ENCODE measurements at regions not wholly inside any gene's neighbourhood (a gene's known extent, or its start where the extent isn't known, plus 50 kb on each side); places are given as distances from the start of the nearest gene placed in this dataset.
"Not testable (repeated sequence)": the region's sequence is repeated elsewhere in the genome, so short reads cannot be mapped to it uniquely, and the experiment has no call there.

GRCh38 chr11:128053981-128054931 is 533.1 kb downstream of the ETS1 start:
- FAIRE-seq: no peak

GRCh38 chr11:128052912-128053641 is 534.3 kb downstream of the ETS1 start:
- DNase-seq (ENCODE audit: insufficient read length, low spot score) (no peak), FAIRE-seq (no peak)

More at GRCh38 chr11:128053981-128054931, 533.1 kb downstream of the ETS1 start:
- no peak for DNase-seq (ENCODE audit: insufficient read length, low spot score)

- no peak for FAIRE-seq
- DNase-seq (ENCODE audit: insufficient read length, low spot score): no peak
Measured at GRCh38 chr11:128048121-128048520, 539.2 kb downstream of the ETS1 start.

- no peak for FAIRE-seq
- DNase-seq (ENCODE audit: insufficient read length, low spot score): no peak
Measured at GRCh38 chr11:128047026-128047425, 540.3 kb downstream of the ETS1 start.

- no peak for FAIRE-seq
- no peak for DNase-seq (ENCODE audit: insufficient read length, low spot score)
Measured at GRCh38 chr11:128046213-128046612, 541.1 kb downstream of the ETS1 start.

- FAIRE-seq (no peak), DNase-seq (ENCODE audit: insufficient read length, low spot score) (no peak)
Measured at GRCh38 chr11:128045094-128045725, 542.1 kb downstream of the ETS1 start.

- DNase-seq (ENCODE audit: insufficient read length, low spot score) (no peak), FAIRE-seq (no peak)
Measured at GRCh38 chr11:128042290-128042751, 545.0 kb downstream of the ETS1 start.

- FAIRE-seq: no peak
- no peak for DNase-seq (ENCODE audit: insufficient read length, low spot score)
Measured at GRCh38 chr11:128040603-128041002, 546.8 kb downstream of the ETS1 start.

GRCh38 chr11:128039140-128040021 is 548.0 kb downstream of the ETS1 start:
- FAIRE-seq: no peak
- DNase-seq (ENCODE audit: insufficient read length, low spot score): no peak

- DNase-seq (ENCODE audit: insufficient read length, low spot score) (no peak), FAIRE-seq (no peak)
Measured at GRCh38 chr11:128036556-128037093, 550.7 kb downstream of the ETS1 start.

- DNase-seq (ENCODE audit: insufficient read length, low spot score) (no peak), FAIRE-seq (no peak)
Measured at GRCh38 chr11:128036006-128036405, 551.4 kb downstream of the ETS1 start.

GRCh38 chr11:128031538-128032134 is 555.7 kb downstream of the ETS1 start:
- not testable (repeated sequence) for FAIRE-seq; DNase-seq (ENCODE audit: insufficient read length, low spot score)

- FAIRE-seq (no peak), DNase-seq (ENCODE audit: insufficient read length, low spot score) (no peak)
Measured at GRCh38 chr11:128029219-128029722, 558.1 kb downstream of the ETS1 start.

- FAIRE-seq: no peak
- DNase-seq (ENCODE audit: insufficient read length, low spot score): peak; percentile 40
Measured at GRCh38 chr11:128026596-128026995, 560.8 kb downstream of the ETS1 start.

- DNase-seq (ENCODE audit: insufficient read length, low spot score) (no peak), FAIRE-seq (no peak)
Measured at GRCh38 chr11:128022761-128023160, 564.6 kb downstream of the ETS1 start.

- no peak for FAIRE-seq
Measured at GRCh38 chr11:128022007-128022368, 565.4 kb downstream of the ETS1 start.

GRCh38 chr11:128021349-128022006 is 565.9 kb downstream of the ETS1 start:
- no peak for FAIRE-seq
- no peak for DNase-seq (ENCODE audit: insufficient read length, low spot score)

More at GRCh38 chr11:128022007-128022368, 565.4 kb downstream of the ETS1 start:
- DNase-seq (ENCODE audit: insufficient read length, low spot score): no peak

- DNase-seq (ENCODE audit: insufficient read length, low spot score): no peak
- FAIRE-seq: no peak
Measured at GRCh38 chr11:128018692-128019091, 568.7 kb downstream of the ETS1 start.

- DNase-seq (ENCODE audit: insufficient read length, low spot score) (no peak), FAIRE-seq (no peak)
Measured at GRCh38 chr11:128005562-128005961, 581.8 kb downstream of the ETS1 start.
